ENCODE measurements at regions not wholly inside any gene's neighbourhood (a gene's known extent, or its start where the extent isn't known, plus 50 kb on each side); places are given as distances from the start of the nearest gene placed in this dataset.

- CTCF ChIA-PET, result no interaction called here
- no peak overlapping the region for H3K4me3 ChIP-seq (ENCODE audit: low read depth, low read length)
- POLR2A ChIA-PET, result no interaction called here
- TF ChIP-seq CTCF (IDR thresholded peaks at IDR 0.05; ENCODE audit: insufficient read depth, low read length, missing control alignments), result no peak
- no peak for DNase-seq (ENCODE audit: low read depth, low spot score)
Observed at GRCh38 chr5:3842591-3842990, 247.0 kb downstream of the IRX1 start.

- DNase-seq (ENCODE audit: low read depth, low spot score), result no peak
- H3K4me3 ChIP-seq (ENCODE audit: low read depth, low read length), result no peak overlapping the region
- ChIA-PET POLR2A (no interaction called here), CTCF (no interaction called here)
- no peak for TF ChIP-seq CTCF (IDR thresholded peaks at IDR 0.05; ENCODE audit: insufficient read depth, low read length, missing control alignments)
Observed at GRCh38 chr5:3843706-3844105, 248.1 kb downstream of the IRX1 start.

DNA sequence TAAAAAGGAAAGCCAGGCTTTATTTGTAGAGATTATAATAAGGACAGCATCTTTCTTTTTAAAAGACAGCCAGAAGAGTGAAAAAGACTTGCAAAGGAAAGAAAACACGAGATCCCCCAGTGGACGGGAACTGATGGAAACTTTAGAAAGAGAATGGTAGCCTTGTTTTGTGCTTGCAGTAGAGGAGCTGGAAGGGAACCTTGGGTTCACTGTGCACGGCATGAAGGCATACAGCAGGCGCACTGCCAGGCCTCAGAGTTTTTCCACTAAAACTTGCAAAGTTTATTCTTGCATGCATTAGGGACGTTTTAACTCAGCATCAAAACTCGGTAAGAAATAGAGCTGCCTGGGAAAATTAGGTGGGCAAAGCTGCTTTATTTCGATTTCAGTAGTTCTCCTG lies 248.6 kb downstream of the IRX1 start:
- no peak overlapping the region for H3K4me3 ChIP-seq (ENCODE audit: low read depth, low read length)
- TF ChIP-seq CTCF (IDR thresholded peaks at IDR 0.05; ENCODE audit: insufficient read depth, low read length, missing control alignments), result no peak
- no peak for DNase-seq (ENCODE audit: low read depth, low spot score)
- ChIA-PET POLR2A (no interaction called here), CTCF (no interaction called here)

GRCh38 chr5:3845230-3845629 lies 249.6 kb downstream of the IRX1 start:
- POLR2A ChIA-PET, result no interaction called here
- no peak for TF ChIP-seq CTCF (IDR thresholded peaks at IDR 0.05; ENCODE audit: insufficient read depth, low read length, missing control alignments)
- CTCF ChIA-PET, result no interaction called here
- DNase-seq (ENCODE audit: low read depth, low spot score), result no peak
- H3K4me3 ChIP-seq (ENCODE audit: low read depth, low read length), result no peak overlapping the region

- POLR2A ChIA-PET, result no interaction called here
Observed at GRCh38 chr5:3852161-3852916, 256.7 kb downstream of the IRX1 start.

GRCh38 chr5:3853362-3853761 lies 257.7 kb downstream of the IRX1 start:
- no peak for DNase-seq (ENCODE audit: low read depth, low spot score)
- no peak for TF ChIP-seq CTCF (IDR thresholded peaks at IDR 0.05; ENCODE audit: insufficient read depth, low read length, missing control alignments)
- no peak overlapping the region for H3K4me3 ChIP-seq (ENCODE audit: low read depth, low read length)
- ChIA-PET CTCF (no interaction called here), POLR2A (no interaction called here)

More at GRCh38 chr5:3852161-3852916, 256.7 kb downstream of the IRX1 start:
- no peak for TF ChIP-seq CTCF (IDR thresholded peaks at IDR 0.05; ENCODE audit: insufficient read depth, low read length, missing control alignments)
- no peak overlapping the region for H3K4me3 ChIP-seq (ENCODE audit: low read depth, low read length)
- no peak for DNase-seq (ENCODE audit: low read depth, low spot score)
- CTCF ChIA-PET, result no interaction called here
